H1 (cell line): ENCODE measurements at regions not wholly inside any gene's neighbourhood (a gene's known extent, or its start where the extent isn't known, plus 50 kb on each side); places are given as distances from the start of the nearest gene placed in this dataset.

Experiments
- CTCF ChIA-PET: fragments of 300-600 bp; sonication (Branson Sonifier 250); formaldehyde crosslinking; loops from one replicate; lab custom pipeline; 2021; ENCODE audit not compliant: partially characterized antibody; lab: Charles Lee
- POLR2A ChIA-PET: fragments of 300-600 bp; sonication (Branson Sonifier 250); formaldehyde crosslinking; loops from one replicate; lab custom pipeline; 2021; ENCODE audit warnings: inconsistent platforms; ENCODE audit not compliant: partially characterized antibody; lab: Charles Lee
- DNase-seq, 2 experiments: peaks; one replicate each; pipeline versions ENCODE4 v3.0.0 to v3.0.0-alpha.2; 2010 to 2022; ENCODE audit warnings: low spot score in 2 of 2, low read depth in 1 of 2, mixed read lengths in 1 of 2
- FAIRE-seq: peaks from 2 replicates; lab custom pipeline; 2011; peaks lifted over from hg19 to GRCh38; lab: Jason Lieb, UNC
- H2AFZ ChIP-seq: 2 replicates; pipeline ENCODE4 v1.8.1; 2012; ENCODE audit warnings: low read length, inconsistent platforms
- H2AK5ac ChIP-seq: 2 replicates; pipeline ENCODE4 v1.6.1; 2013; ENCODE audit warnings: low read depth, low read length
- H2BK120ac ChIP-seq: replicated peaks from 2 replicates; pipeline ENCODE3; 2013; ENCODE audit warnings: low read depth, low read length, inconsistent platforms
- H2BK12ac ChIP-seq: 2 replicates; pipeline ENCODE4 v1.6.1; 2013; ENCODE audit warnings: low read depth, low read length
- H2BK15ac ChIP-seq: 2 replicates; pipeline ENCODE4 v1.6.1; 2013; ENCODE audit warnings: low read length
- H2BK20ac ChIP-seq: 2 replicates; pipeline ENCODE4 v1.6.1; 2013; ENCODE audit warnings: low read length
- H2BK5ac ChIP-seq: 2 replicates; pipeline ENCODE4 v1.6.1; 2013; ENCODE audit warnings: low read depth, low read length
- H3K14ac ChIP-seq: 2 replicates; pipeline ENCODE4 v1.6.1; 2013; ENCODE audit warnings: inconsistent platforms; ENCODE audit not compliant: insufficient read length
- H3K18ac ChIP-seq: 2 replicates; pipeline ENCODE4 v1.6.1; 2013; ENCODE audit warnings: low read length; ENCODE audit errors: extremely low read depth
- H3K23ac ChIP-seq: 2 replicates; pipeline ENCODE4 v1.6.1; 2013; ENCODE audit warnings: inconsistent platforms; ENCODE audit not compliant: insufficient read length
- H3K23me2 ChIP-seq: 2 replicates; pipeline ENCODE4 v1.6.1; 2013; ENCODE audit warnings: low read depth, low read length
- H3K27ac ChIP-seq: 2 replicates; pipeline ENCODE4 v1.6.1; 2011; ENCODE audit warnings: low read depth, low read length, inconsistent platforms
- H3K27me3 ChIP-seq, 4 experiments: replicated peaks in 1 of 4; 1 replicate in 1 of 4; 2 replicates in 3 of 4; pipeline versions ENCODE4 v1.6.1 to v1.8.1; 2011 to 2013; ENCODE audit warnings: low read length in 3 of 4, mild to moderate bottlenecking in 3 of 4, inconsistent platforms in 2 of 4, mixed read lengths in 2 of 4, moderate library complexity in 1 of 4; ENCODE audit not compliant: control insufficient read depth in 3 of 4, insufficient read depth in 3 of 4; ENCODE audit errors: extremely low read depth in 1 of 4
- H3K36me3 ChIP-seq, 4 experiments: 2 replicates each; pipeline versions ENCODE4 v1.6.1 to v1.8.1; 2011 to 2013; ENCODE audit warnings: mild to moderate bottlenecking in 4 of 4, low read length in 3 of 4, moderate library complexity in 2 of 4, control low read depth in 1 of 4, inconsistent platforms in 1 of 4; ENCODE audit not compliant: insufficient read depth in 4 of 4, control insufficient read depth in 2 of 4
- H3K4ac ChIP-seq: replicated peaks from 2 replicates; pipeline ENCODE3; 2013; ENCODE audit warnings: low read length, low read depth, mixed read lengths, inconsistent platforms; ENCODE audit not compliant: insufficient read length
- H3K4me1 ChIP-seq, 4 experiments: replicated peaks in 1 of 4; 1 replicate in 1 of 4; 2 replicates in 3 of 4; pipeline versions ENCODE4 v1.6.1 to v1.8.1; 2011 to 2013; ENCODE audit warnings: low read length in 3 of 4, inconsistent platforms in 2 of 4, mixed read lengths in 1 of 4; ENCODE audit not compliant: insufficient read depth in 4 of 4, control insufficient read depth in 3 of 4
- H3K4me2 ChIP-seq, 2 experiments: 2 replicates each; pipeline versions ENCODE4 v1.6.1 to v1.8.1; 2011 to 2013; ENCODE audit warnings: low read depth in 2 of 2, low read length in 2 of 2, control low read depth in 1 of 2, inconsistent platforms in 1 of 2, mild to moderate bottlenecking in 1 of 2; ENCODE audit not compliant: insufficient read depth in 1 of 2
- H3K4me3 ChIP-seq, 4 experiments: fragments of 200-600, 300-600 bp in 1 of 4; sonication (generic), shearing (Covaris generic), sonication (Bioruptor Twin) in 1 of 4; 2 replicates each; pipeline versions ENCODE4 v1.5.1 to v1.8.1; 2011 to 2016; ENCODE audit warnings: low read length in 4 of 4, low read depth in 3 of 4, control low read depth in 2 of 4, inconsistent platforms in 2 of 4, mild to moderate bottlenecking in 2 of 4, mixed read lengths in 1 of 4, moderate library complexity in 1 of 4; ENCODE audit not compliant: insufficient read depth in 2 of 4; ENCODE audit errors: extremely low read depth in 1 of 4
- H3K56ac ChIP-seq: replicated peaks from 2 replicates; pipeline ENCODE3; 2013; ENCODE audit warnings: low read depth, mild to moderate bottlenecking, mixed read lengths, low read length, inconsistent platforms; ENCODE audit not compliant: insufficient read length
- H3K79me1 ChIP-seq: 2 replicates; pipeline ENCODE4 v1.6.1; 2013; ENCODE audit warnings: low read depth, low read length, control low read depth
- H3K79me2 ChIP-seq, 2 experiments: 2 replicates each; pipeline versions ENCODE4 v1.6.1 to v1.8.1; 2012 to 2013; ENCODE audit warnings: low read length in 2 of 2, mild to moderate bottlenecking in 2 of 2, inconsistent platforms in 1 of 2; ENCODE audit not compliant: insufficient read depth in 2 of 2, control insufficient read depth in 1 of 2
- H3K9ac ChIP-seq, 4 experiments: replicated peaks in 1 of 4; 1 replicate in 1 of 4; 2 replicates in 3 of 4; pipeline versions ENCODE4 v1.6.1 to v1.8.1; 2011 to 2013; ENCODE audit warnings: low read depth in 3 of 4, low read length in 3 of 4, control low read depth in 2 of 4, mild to moderate bottlenecking in 2 of 4, moderate library complexity in 2 of 4, inconsistent platforms in 1 of 4; ENCODE audit errors: extremely low read depth in 1 of 4
- H3K9me3 ChIP-seq, 2 experiments: 2 replicates each; pipeline versions ENCODE4 v1.6.1 to v1.8.1; 2012 to 2013; ENCODE audit warnings: mild to moderate bottlenecking in 2 of 2, moderate library complexity in 2 of 2, control low read depth in 1 of 2, inconsistent platforms in 1 of 2, low read depth in 1 of 2, low read length in 1 of 2, mixed read lengths in 1 of 2; ENCODE audit not compliant: insufficient read depth in 2 of 2
- H4K20me1 ChIP-seq, 2 experiments: replicated peaks in 1 of 2; 2 replicates each; pipeline versions ENCODE3 to v1.8.1; 2011 to 2013; ENCODE audit warnings: inconsistent platforms in 2 of 2, low read length in 2 of 2, mild to moderate bottlenecking in 1 of 2; ENCODE audit not compliant: insufficient read depth in 2 of 2, control insufficient read depth in 1 of 2
- H4K5ac ChIP-seq: 2 replicates; pipeline ENCODE4 v1.6.1; 2013; ENCODE audit warnings: low read length, low read depth, mixed read lengths, inconsistent platforms; ENCODE audit not compliant: insufficient read length
- H4K8ac ChIP-seq: 2 replicates; pipeline ENCODE4 v1.8.0; 2013; ENCODE audit warnings: mild to moderate bottlenecking, moderate library complexity, low read length, inconsistent platforms; ENCODE audit not compliant: insufficient read depth; ENCODE audit errors: extremely low read depth
- H4K91ac ChIP-seq: replicated peaks from 2 replicates; pipeline ENCODE3; 2013; ENCODE audit warnings: low read length, mixed read lengths, inconsistent platforms; ENCODE audit not compliant: insufficient read length
- ASH2L ChIP-seq: fragments of 200-600, 300-600 bp; sonication (generic); IDR thresholded peaks from one replicate; pipeline ENCODE4 v1.7.1; 2017; ENCODE audit warnings: low read length
- BACH1 ChIP-seq: IDR thresholded peaks from 2 replicates; pipeline ENCODE4 v1.6.1; 2012; ENCODE audit warnings: low read length, improper control_type of control experiment
- EGR1 ChIP-seq: IDR thresholded peaks from 2 replicates; pipeline ENCODE4 v1.6.1; 2011; ENCODE audit warnings: low read depth, low read length, borderline replicate concordance
- EZH2 ChIP-seq: fragments of 200-600 bp; sonication (generic); IDR thresholded peaks from 2 replicates; pipeline ENCODE4 v1.7.1; 2012; ENCODE audit warnings: low read depth, mild to moderate bottlenecking, moderate library complexity, low read length, inconsistent platforms; ENCODE audit not compliant: severe bottlenecking
- FOSL1 ChIP-seq: IDR thresholded peaks from 2 replicates; pipeline ENCODE4 v1.6.1; 2011; ENCODE audit warnings: mild to moderate bottlenecking, low read depth, low read length, moderate library complexity; ENCODE audit not compliant: insufficient read depth
- HDAC6 ChIP-seq: IDR thresholded peaks from one replicate; pipeline ENCODE4 v1.7.1; 2012; ENCODE audit warnings: low read depth, mild to moderate bottlenecking, inconsistent platforms, low read length, moderate library complexity
- JUN ChIP-seq: IDR thresholded peaks from 2 replicates; pipeline ENCODE4 v1.6.1; 2011; ENCODE audit warnings: low read depth, mild to moderate bottlenecking, improper control_type of control experiment, low read length
- NRF1 ChIP-seq: IDR thresholded peaks from 2 replicates; pipeline ENCODE4 v1.6.1; 2011; ENCODE audit warnings: mild to moderate bottlenecking, low read depth, low read length, improper control_type of control experiment
- RAD21 ChIP-seq, 2 experiments: IDR thresholded peaks in 1 of 2; conservative IDR thresholded peaks in 1 of 2; 2 replicates each; pipeline ENCODE4 v1.6.1; 2011; ENCODE audit warnings: low read depth in 2 of 2, low read length in 2 of 2, improper control_type of control experiment in 1 of 2, inconsistent platforms in 1 of 2, mild to moderate bottlenecking in 1 of 2, moderate library complexity in 1 of 2
- SP1 ChIP-seq: IDR thresholded peaks from 2 replicates; pipeline ENCODE4 v1.6.1; 2011; ENCODE audit warnings: low read depth, low read length
- SUZ12 ChIP-seq: fragments of 200-600 bp; sonication (generic); IDR thresholded peaks from 2 replicates; pipeline ENCODE4 v1.6.1; 2012; ENCODE audit warnings: mild to moderate bottlenecking, inconsistent platforms, low read length, moderate library complexity, mixed read lengths
- TCF12 ChIP-seq: IDR thresholded peaks from 2 replicates; pipeline ENCODE4 v1.6.1; 2011; ENCODE audit warnings: low read depth, mild to moderate bottlenecking, low read length
- WGBS, 2 experiments: shearing (Covaris generic) in 1 of 2; methylation state at CpG; one replicate each; pipeline versions ENCODE4 v1.1.6 to v1.1.7; 2013 to 2015; ENCODE audit warnings: low lambda C conversion rate in 2 of 2, mixed read lengths in 2 of 2, inconsistent platforms in 1 of 2, low coverage in 1 of 2, missing lambda C conversion rate in 1 of 2; ENCODE audit not compliant: insufficient replicate concordance in 2 of 2, insufficient coverage in 1 of 2, insufficient read length in 1 of 2; ENCODE audit errors: extremely low coverage in 1 of 2, missing lambda C conversion rate in 1 of 2; 5-methylcytosine and 5-hydroxymethylcytosine counted together
- TF ChIP-seq, protein P1 (sequence below): IDR thresholded peaks from 2 replicates; pipeline ENCODE4 v1.6.1; 2012; ENCODE audit warnings: inconsistent platforms

GRCh38 chr1:106677721-106678120 lies 378.8 kb upstream of the PRMT6 start:
- Histone ChIP-seq H3K18ac (no peak overlapping the region), H2BK5ac (no peak overlapping the region), H3K27ac (no peak overlapping the region), H3K4me1 (peaks cover 0 to 3% (median 0%) of the 10 kb centered on the region in 4 experiments; a peak in 3 of 7 replicates), H4K20me1 (no peaks in the 10 kb centered on the region), H3K36me3 (no peaks in the 10 kb centered on the region), H3K4ac (no peak overlapping the region), H2AFZ (no peak overlapping the region), H3K56ac (no peak overlapping the region), H3K23me2 (no peaks in the 10 kb centered on the region), H3K9ac (no peak overlapping the region), H2BK120ac (no peak overlapping the region), H3K9me3 (no peaks in the 10 kb centered on the region), H3K4me2 (no peak overlapping the region), H3K4me3 (no peak overlapping the region), H2BK20ac (no peak overlapping the region), H4K91ac (no peak overlapping the region), H3K27me3 (no peaks in the 10 kb centered on the region), H2BK15ac (no peak overlapping the region), H4K8ac (no peak overlapping the region), H3K14ac (no peak overlapping the region), H4K5ac (no peak overlapping the region), H2BK12ac (no peak overlapping the region), H3K79me2 (no peaks in the 10 kb centered on the region), H2AK5ac (no peak overlapping the region), H3K79me1 (no peaks in the 10 kb centered on the region), H3K23ac (no peak overlapping the region)
- TF ChIP-seq BACH1 (no peak), SP1 (no peak), FOSL1 (no peak), RAD21 (IDR thresholded peaks at IDR 0.05 in 1 of 2, conservative IDR thresholded peaks at IDR 0.05 in 1 of 2; ENCODE audit: low read depth in 2 of 2, low read length in 2 of 2) (no peak), ASH2L (no peak), TCF12 (no peak), EGR1 (no peak), HDAC6 (no peak), NRF1 (no peak), JUN (no peak), SUZ12 (no peak), EZH2 (no peak)
- TF ChIP-seq, protein P1, sequence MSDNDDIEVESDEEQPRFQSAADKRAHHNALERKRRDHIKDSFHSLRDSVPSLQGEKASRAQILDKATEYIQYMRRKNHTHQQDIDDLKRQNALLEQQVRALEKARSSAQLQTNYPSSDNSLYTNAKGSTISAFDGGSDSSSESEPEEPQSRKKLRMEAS = no peak
- DNase-seq (no peak), FAIRE-seq (no peak)
- CTCF ChIA-PET = interaction anchor here (0.8 kb wide), 1 partner anchor 11 kb away, joined by 3 read pairs; no protein-coding TSS in a partner anchor
- WGBS, 2 experiments = 85% methylated on average over 3 of the region's 3 CpGs; no CpG with 5 or more reads in 1 of the 2 experiments
- POLR2A ChIA-PET = no interaction called here
